IPS-18c (cell line): ENCODE measurements at regions not wholly inside any gene's neighbourhood (a gene's known extent, or its start where the extent isn't known, plus 50 kb on each side); places are given as distances from the start of the nearest gene placed in this dataset.

Experiments
- H3K4me3 ChIP-seq: 2 replicates; pipeline ENCODE4 v1.7.0; 2013; ENCODE audit warnings: low read depth, mild to moderate bottlenecking, low read length, moderate library complexity; ENCODE audit not compliant: insufficient read depth
- H3K9me3 ChIP-seq: one replicate; pipeline ENCODE4 v1.6.1; 2013; ENCODE audit warnings: mild to moderate bottlenecking, low read length, moderate library complexity; ENCODE audit not compliant: control insufficient read depth, insufficient read depth

DNA sequence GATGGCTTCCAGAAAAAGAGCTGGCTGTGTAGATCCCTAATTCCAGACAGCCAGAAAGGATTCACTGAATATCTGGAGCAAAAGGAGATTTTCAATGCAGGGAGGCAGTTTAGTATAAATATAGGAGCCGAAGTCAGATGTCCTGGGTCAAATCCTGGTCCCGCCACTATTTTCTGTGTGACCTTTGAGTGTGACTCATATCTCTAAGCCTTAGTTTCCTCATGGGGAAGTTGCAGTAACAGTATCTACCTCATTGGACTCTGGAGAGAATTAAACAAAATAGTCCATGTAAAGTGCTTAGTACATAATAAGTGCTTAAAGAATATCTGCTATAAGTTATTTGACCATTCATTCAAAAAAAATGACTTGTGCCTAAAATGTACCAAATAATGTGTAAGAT, 52.1 kb upstream of the ITGA6 start:
- H3K9me3 ChIP-seq = no peaks in the 10 kb centered on the region
- H3K4me3 ChIP-seq = no peak overlapping the region

GRCh38 chr2:172376016-172376415, 51.4 kb upstream of the ITGA6 start:
- no peaks in the 10 kb centered on the region for H3K9me3 ChIP-seq

GRCh38 chr2:172376505-172377125, 50.8 kb upstream of the ITGA6 start:
- no peak overlapping the region for H3K4me3 ChIP-seq
- H3K9me3 ChIP-seq = no peaks in the 10 kb centered on the region

More at GRCh38 chr2:172376016-172376415, 51.4 kb upstream of the ITGA6 start:
- H3K4me3 ChIP-seq = no peak overlapping the region

- no peak overlapping the region for H3K4me3 ChIP-seq
- H3K9me3 ChIP-seq = no peaks in the 10 kb centered on the region
Observed at GRCh38 chr2:172377408-172377807, 50.0 kb upstream of the ITGA6 start.
